HPDE6-E6E7 (cell line): ENCODE measurements at regions not wholly inside any gene's neighbourhood (a gene's known extent, or its start where the extent isn't known, plus 50 kb on each side); places are given as distances from the start of the nearest gene placed in this dataset.

ENCODE experiments used
- DNase-seq: peaks from one replicate; pipeline ENCODE4 v3.0.0; 2011; ENCODE audit warnings: missing footprints; ENCODE audit errors: extremely low spot score

- no peak for DNase-seq
Measured at GRCh38 chr11:109165035-109165434, 257.0 kb upstream of the C11orf87 start.

DNA sequence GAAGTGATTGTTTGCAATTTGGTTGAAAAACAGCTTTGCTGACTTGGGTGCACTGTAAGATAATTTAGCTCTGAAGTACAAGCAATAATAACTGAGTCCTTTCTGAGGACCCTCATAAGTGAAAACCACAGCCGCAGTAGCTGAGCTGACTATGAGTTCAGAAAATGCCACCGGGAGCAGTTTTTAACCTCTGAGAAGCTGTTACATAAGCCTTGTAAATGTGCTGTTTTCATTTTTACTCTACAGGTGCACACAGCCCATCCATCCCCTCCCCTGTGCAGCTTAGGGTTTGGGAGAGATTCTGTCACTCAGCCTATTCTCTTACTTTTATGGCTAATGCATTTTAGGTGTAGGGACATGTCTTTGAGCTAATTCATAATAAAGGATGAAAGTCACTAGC, 255.5 kb upstream of the C11orf87 start:
- no peak for DNase-seq

DNA sequence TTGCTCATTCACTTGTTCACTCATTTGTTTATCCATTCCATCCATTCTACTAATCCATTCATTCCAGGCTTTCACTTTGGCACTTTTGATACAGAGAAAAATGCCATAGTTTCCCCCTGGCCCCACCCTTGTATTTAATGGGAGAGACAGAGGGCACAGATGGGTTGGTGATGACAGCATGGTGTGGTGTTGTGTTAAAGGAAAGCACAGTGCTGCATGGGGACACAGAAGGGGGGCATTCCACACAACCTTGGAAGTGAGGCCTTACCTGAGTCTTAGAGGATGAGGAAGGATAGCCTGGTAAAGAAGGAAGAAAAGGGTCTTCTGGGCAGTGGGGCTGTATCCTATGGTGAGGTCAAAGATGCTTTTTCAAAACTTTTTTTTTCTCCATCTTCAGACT, 248.5 kb upstream of the C11orf87 start:
- no peak for DNase-seq

- DNase-seq = no peak
Measured at GRCh38 chr11:109184376-109184775, 237.6 kb upstream of the C11orf87 start.

DNA sequence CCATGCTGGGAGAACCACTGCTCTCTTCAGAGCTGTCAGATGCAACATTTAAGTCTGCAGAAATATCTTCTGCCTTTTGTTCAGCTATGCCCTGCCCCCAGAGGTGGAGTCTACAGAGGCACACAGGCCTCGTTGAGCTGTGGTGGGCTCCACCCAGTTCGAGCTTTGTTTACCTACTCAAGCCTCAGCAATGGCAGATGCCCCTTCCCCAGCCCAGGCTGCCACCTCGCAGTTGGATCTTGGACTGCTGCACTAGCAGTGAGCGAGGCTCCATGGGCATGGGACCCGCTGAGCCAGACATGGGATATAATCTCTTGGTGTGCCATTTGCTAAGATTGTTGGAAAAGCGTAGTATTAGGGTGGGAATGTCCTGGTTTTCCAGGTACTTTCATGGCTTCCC, 229.1 kb upstream of the C11orf87 start:
- DNase-seq = no peak

DNA sequence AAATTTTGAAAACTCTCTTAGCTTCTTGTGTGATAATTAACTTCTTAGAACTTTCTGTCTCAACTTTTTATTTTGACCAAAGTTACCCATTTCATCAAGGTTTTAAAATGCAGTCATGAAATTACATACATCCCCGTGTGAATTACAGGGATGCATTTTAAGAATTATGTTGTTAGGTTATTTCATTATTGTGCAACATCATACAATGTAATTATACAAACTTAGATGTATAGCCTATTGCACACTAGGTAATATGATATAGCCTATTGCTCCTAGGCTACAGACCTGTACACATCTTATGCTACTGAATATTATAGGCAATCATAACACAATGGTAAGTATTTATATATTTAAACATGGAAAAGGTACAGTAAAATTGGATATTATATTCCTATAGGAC, 228.1 kb upstream of the C11orf87 start:
- no peak for DNase-seq

- DNase-seq = no peak
Measured at GRCh38 chr11:109196016-109196415, 226.0 kb upstream of the C11orf87 start.

- no peak for DNase-seq
Measured at GRCh38 chr11:109197656-109198055, 224.3 kb upstream of the C11orf87 start.

- no peak for DNase-seq
Measured at GRCh38 chr11:109203176-109203575, 218.8 kb upstream of the C11orf87 start.

GRCh38 chr11:109205312-109205711, 216.7 kb upstream of the C11orf87 start:
- no peak for DNase-seq

- DNase-seq = no peak
Measured at GRCh38 chr11:109208121-109208520, 213.9 kb upstream of the C11orf87 start.

DNA sequence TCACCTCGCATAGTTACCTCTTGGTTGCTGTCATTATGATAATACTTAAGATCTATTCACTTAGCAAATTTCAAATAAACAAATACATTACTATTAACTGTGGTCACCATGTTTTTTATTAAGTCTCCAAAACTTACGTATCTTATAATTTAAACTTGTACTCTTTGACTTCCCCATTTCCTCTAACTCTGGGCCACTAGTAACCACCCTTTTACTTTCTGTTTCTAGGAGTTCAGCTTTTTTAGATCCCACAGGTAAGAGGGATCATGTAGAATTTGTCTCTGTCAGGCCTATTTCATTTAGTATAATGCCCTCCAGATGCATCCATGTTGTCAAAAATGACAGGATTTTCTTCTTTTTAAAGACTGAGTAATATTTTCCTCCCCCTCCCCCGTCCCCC, 212.4 kb upstream of the C11orf87 start:
- no peak for DNase-seq

GRCh38 chr11:109221190-109221589, 200.8 kb upstream of the C11orf87 start:
- DNase-seq = no peak

DNA sequence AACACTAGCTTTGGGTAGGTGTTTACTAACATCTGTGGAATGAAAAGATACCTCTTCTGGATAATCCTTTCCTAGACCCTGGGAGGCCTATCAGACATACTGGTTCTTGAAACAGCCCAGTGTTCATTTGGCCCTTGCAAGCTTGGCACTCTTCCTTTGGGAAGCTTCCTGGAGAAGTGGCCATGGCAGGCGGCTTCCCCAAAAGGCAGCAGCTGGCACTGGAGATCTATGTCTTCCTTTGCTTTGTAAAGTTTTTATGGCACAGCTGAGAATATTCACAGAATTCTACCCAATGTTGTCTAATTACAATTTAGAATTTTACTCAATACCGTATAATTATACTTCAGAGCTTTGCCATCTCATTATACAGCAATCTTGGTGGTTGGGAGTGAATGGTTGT, 199.2 kb upstream of the C11orf87 start:
- DNase-seq = no peak

DNA sequence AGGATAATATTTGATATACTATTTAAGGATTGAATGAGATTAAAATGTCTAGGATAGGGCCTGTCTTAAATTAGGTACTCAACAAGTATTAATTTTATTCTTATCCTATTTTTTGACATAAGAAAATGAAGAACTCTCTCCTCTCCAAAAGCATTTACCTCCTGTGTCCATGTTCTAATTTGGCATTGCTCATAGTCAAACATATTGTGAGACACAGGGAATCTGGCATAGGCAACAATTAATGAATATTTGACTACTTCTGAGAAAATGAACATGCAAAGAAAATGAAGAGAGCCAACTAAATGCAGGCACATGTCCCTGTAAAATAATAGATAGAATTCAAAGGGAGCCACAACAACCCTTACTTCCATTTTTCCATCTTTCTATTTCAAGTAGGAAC, 198.5 kb upstream of the C11orf87 start:
- DNase-seq = no peak

- DNase-seq = no peak
Measured at GRCh38 chr11:109229682-109230081, 192.3 kb upstream of the C11orf87 start.

GRCh38 chr11:109236188-109236587, 185.8 kb upstream of the C11orf87 start:
- no peak for DNase-seq

- DNase-seq = no peak
Measured at GRCh38 chr11:109236696-109237095, 185.3 kb upstream of the C11orf87 start.

GRCh38 chr11:109237636-109238035, 184.4 kb upstream of the C11orf87 start:
- no peak for DNase-seq

- peak; percentile 23 for DNase-seq
Measured at GRCh38 chr11:109241988-109242536, 179.9 kb upstream of the C11orf87 start.

DNA sequence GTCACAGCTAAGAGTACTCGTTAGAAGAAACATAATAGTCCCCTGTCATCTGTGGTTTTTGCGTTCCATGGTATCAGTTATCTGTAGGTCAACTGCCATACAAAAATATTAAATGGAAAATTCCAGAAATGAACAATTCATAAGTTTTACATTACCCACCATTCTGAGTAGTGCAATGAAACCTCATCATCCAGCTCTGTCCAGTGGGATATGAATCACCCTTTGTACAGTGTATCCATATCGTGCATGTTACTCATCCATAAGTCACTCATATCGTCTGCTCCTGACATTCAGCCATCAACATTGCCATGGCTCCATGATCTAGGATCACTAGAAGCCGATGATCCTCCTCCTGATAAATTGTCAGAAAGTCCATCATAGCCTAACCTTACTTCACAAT, 174.9 kb upstream of the C11orf87 start:
- DNase-seq = peak; percentile 64

DNA sequence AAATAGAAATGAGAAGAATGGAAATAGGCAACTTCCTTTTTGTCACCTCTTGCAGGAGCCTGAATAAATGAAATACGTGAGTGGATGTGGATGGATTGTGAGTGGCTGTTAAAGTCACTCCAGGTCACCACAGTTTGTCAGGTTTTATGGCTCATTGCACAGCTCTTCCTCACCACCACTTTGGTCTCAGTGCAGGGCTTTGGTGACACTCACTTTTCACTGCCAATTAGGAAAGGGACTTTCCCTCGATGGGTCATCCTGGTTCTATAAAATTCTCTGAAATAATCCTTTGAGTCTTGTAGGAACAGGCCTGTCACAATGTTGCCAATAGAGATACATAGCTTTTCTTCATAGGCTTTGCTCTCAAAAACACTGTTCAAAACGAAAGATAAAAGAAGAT, 172.4 kb upstream of the C11orf87 start:
- no peak for DNase-seq

- no peak for DNase-seq
Measured at GRCh38 chr11:109251230-109251629, 170.8 kb upstream of the C11orf87 start.

DNA sequence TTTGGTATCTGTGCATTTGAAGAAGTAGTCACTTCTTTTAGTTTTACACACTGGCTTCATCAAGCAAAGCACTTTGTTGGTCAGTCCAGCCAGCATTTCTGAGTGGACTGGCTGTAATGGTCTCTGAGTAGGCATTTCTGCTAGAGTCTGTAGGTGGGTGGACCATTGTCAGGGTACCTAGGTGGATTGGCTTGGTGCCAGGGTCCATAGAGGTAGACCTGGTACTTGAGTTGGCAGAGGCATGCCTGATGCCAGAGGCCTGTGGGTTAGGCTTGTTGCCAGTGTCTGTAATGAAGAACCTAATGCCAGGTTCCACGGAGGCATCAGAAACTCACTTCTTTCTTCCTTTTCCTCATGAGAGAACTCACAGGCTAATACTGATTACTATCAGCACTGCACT, 157.9 kb upstream of the C11orf87 start:
- no peak for DNase-seq
